ENCODE measurements at regions not wholly inside any gene's neighbourhood (a gene's known extent, or its start where the extent isn't known, plus 50 kb on each side); places are given as distances from the start of the nearest gene placed in this dataset.

DNA sequence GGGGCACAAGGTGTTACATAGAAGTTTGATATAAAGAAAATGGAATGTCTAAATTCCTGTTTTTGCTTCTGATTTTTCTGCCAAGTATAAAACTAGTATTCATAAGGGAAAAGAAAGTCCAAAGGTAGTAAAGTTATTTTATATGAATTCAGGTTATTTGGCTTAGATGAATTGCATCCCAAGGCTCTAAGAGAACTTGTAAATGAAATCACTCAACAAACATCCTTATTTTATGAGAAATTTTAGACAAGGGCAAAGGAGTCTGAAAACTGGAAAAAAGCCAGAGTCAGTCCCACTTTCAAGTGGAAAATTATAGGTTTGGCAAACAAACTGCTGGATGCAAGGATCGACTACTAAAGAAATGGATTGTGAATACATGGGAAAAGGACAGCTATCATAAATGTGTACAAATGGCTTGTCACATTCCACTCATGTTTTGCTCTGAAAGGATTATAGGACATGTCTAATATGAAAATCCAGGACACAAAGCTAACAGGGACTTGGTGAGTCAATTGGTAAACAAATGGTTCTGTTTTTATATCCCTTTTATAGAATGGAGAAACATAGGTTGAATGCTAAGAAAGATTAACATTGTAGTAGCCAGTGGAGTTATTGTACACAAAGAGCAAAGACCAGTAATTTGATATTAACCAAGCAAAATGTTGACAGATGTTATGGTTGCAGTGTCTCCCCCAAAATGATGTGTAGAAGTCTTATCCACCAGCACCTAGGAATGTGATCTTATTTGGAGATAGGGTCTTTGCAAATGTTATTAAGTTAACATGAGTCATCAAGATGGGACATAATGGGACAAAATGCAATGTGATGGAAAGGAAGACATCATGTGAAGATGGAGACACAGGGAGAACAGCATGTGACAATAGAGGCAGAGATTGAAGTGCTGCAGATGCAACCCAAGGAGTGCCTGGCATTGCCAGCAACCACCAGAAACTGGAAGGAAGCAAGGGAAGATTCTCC lies 495.7 kb downstream of the TLE1 start:
- DNase-seq (ENCODE audit: low read depth, low spot score) = no peak

GRCh38 chr9:81191222-81191621 lies 498.1 kb downstream of the TLE1 start:
- DNase-seq (ENCODE audit: low read depth, low spot score) = no peak

- no peak for DNase-seq (ENCODE audit: low read depth, low spot score)
These were observed 498.7 kb downstream of the TLE1 start for GRCh38 chr9:81190659-81191058.

GRCh38 chr9:81183761-81184160 lies 505.6 kb downstream of the TLE1 start:
- no peak for DNase-seq (ENCODE audit: low read depth, low spot score)

- peak; percentile 3 for DNase-seq (ENCODE audit: low read depth, low spot score)
These were observed 506.9 kb downstream of the TLE1 start for GRCh38 chr9:81182431-81182830.

DNA sequence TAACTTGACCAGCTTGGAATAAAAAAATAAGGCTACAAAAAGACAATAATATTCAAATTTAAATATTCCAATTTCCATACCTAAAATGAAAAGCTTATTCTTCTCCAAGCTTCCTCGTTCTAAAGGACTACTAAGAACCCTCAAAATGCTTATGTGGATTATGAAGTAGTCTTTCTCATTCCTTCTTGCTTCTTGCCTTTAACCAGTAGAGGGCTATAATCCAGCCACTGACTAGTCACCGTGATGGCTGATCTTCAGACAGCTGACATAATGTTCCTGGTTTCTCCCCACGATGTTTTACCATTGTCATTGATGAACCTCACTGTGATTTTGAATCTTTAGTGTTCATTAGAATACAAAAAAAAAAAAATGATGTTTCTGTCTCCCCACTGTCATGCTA lies 515.3 kb downstream of the TLE1 start:
- DNase-seq (ENCODE audit: low read depth, low spot score) = no peak

GRCh38 chr9:81171689-81172088 lies 517.7 kb downstream of the TLE1 start:
- no peak for DNase-seq (ENCODE audit: low read depth, low spot score)

GRCh38 chr9:81162361-81162760 lies 527.0 kb downstream of the TLE1 start:
- no peak for DNase-seq (ENCODE audit: low read depth, low spot score)

- no peak for DNase-seq (ENCODE audit: low read depth, low spot score)
These were observed 533.0 kb downstream of the TLE1 start for GRCh38 chr9:81156381-81156780.

- no peak for DNase-seq (ENCODE audit: low read depth, low spot score)
These were observed 539.2 kb downstream of the TLE1 start for GRCh38 chr9:81150016-81150625.

DNA sequence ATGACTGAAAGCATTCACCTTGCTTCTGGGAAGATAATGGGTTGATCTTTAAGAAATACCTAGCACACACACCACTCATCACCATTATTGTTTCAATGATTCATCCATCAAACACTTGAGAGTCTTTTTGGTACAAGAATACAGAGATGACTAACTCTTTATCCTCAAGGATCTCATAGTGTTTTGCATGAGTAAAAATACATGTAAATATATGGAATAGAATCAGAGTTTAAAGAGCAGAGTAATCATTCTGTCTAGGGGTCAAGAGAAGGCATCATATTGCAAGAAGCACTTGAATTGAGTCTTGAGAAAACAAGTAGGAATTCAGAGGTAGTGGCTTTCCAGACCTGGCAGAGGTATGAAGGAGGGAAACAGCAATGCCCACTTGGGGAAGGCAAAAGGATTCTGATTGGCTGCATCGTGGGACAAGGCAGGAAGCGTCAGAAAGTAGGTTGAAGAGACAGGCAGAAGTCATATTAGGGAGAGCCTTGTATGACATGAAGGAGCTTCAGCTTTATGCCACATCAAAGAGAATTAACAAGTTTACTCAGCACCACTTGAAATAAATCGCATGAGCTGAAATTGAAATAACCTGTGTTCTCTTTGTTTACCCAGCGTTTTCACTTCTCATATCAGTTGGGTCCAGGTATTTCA lies 542.5 kb downstream of the TLE1 start:
- DNase-seq (ENCODE audit: low read depth, low spot score) = no peak

DNA sequence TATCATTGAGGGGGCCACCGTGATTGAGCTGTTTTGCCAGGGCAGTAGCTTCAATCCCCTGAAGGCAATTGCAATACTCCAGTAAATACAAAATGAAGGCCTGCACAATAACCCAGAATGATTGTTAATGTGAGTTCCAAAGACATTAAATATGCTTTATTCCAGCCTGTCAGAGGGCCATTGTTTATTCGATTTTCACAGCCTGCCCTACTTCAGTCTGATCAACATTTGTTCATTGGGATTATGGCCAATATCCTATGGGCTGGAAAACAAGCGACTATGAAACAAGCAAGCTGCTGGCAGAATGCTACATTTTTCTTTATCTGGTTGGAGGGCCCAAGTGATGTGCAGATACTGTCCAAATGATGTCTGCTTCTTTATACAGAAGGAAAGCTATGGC lies 543.1 kb downstream of the TLE1 start:
- no peak for DNase-seq (ENCODE audit: low read depth, low spot score)

DNA sequence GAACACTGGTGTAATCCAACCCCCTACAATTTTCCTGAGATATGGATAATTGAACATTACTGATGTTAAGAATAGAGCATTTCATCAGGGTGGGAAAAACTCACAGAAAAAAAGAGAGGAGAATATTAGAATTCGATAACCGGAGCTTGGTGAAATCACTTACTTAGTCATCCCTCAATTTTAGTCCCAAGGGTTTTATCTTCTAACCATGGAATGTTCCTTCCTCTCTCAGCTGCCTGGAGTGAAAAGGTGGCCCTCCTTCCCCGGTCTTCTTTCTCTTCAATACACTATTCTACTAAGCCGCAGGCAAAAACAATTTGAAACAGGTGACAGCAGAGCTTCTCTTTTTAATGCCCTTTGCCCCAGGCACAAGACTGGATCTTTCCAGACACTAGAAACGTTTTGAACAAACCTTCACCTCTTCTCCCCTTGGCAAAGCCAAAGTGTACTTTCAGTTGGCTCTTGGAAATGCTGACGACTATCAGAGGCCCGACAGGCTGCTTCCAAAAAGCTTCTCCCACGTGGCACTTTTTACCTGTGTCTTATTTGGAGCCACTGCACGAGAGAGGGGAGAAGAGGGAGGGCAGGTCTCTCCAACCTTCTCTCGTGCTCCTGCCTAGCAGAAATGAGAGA lies 543.9 kb downstream of the TLE1 start:
- peak; percentile 29 for DNase-seq (ENCODE audit: low read depth, low spot score)

DNA sequence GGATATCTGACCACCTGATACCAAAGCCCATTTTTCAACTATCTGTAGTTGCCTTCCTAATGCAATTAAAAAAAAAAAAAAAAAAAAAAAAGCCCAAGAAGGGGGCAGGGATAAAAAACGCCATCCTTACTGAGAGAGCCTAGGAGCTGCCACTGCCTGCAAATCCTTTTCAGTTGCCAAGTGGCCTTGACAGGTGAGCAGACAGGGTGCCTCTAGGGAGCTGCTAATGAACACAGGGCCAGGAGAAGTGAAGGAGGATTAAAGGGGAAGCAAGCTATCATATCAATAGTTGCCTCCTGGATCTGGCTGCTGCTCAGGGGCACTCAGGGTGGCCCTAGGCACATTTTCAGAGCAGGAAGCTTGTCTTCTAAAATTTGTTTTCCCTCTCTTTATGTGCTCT lies 547.4 kb downstream of the TLE1 start:
- no peak for DNase-seq (ENCODE audit: low read depth, low spot score)

GRCh38 chr9:81137976-81138568 lies 551.3 kb downstream of the TLE1 start:
- no peak for DNase-seq (ENCODE audit: low read depth, low spot score)

- DNase-seq (ENCODE audit: low read depth, low spot score) = no peak
These were observed 556.6 kb downstream of the TLE1 start for GRCh38 chr9:81132796-81133195.

DNA sequence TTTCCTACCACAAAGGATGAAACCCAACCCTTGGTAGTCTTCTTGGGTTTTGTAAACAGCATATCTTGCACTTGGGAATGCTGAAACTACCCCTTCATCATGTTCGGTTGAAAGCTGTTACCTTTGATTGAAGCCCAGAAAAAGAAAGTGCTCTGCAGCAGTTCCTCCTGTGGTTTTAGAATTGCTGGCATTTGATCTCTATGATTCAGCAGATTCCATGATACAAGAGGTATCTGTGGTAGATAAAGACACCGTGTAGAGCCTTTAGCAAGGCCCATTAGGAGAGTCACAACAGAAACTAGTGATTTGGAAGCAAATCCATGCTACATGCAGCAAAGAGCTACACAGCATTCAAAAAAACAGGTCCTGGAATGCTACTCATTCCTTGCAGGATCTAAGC lies 557.0 kb downstream of the TLE1 start:
- DNase-seq (ENCODE audit: low read depth, low spot score) = no peak

DNA sequence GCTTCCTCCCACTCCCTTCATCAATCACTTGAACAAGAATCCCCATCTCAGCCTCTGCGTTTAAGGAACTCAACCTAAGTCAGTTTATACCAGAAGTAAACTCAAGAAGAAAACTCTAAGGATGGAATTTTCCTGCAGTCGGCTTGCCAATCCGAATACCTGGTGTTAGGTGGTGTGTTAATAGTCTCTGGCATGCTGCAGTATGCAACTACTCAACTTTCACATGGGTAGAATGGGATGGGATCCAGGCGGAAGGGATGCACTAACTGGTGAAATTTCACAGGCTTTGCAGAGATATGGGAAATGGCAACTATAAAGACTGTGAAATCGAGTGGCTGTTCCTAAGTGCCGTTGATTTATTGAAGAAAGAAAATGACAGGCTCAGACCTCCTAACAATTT lies 560.6 kb downstream of the TLE1 start:
- no peak for DNase-seq (ENCODE audit: low read depth, low spot score)

- DNase-seq (ENCODE audit: low read depth, low spot score) = no peak
These were observed 563.8 kb downstream of the TLE1 start for GRCh38 chr9:81125446-81126092.

GRCh38 chr9:81123526-81123925 lies 565.8 kb downstream of the TLE1 start:
- DNase-seq (ENCODE audit: low read depth, low spot score) = no peak

DNA sequence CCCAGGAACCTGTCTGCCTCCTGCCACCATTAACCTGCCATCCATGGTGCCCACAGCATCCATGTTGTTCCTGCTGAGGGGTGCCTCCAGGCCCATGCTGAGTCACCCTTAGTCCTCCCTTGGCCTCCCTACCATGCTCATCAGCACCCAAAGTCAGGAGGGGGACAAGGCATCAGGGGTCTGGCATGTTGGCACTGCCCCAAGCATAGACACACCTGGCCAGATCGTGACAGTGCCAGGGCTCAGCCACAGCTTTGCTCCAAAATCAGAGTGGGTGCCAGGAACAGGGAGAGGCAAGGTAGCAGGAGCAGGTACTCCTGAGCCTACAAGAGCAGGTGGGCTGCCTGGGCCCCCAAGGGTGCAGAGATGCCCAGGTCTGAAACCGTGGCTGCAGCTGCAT lies 566.6 kb downstream of the TLE1 start:
- DNase-seq (ENCODE audit: low read depth, low spot score) = no peak
